SK-N-SH (cell line): ENCODE measurements at regions not wholly inside any gene's neighbourhood (a gene's known extent, or its start where the extent isn't known, plus 50 kb on each side); places are given as distances from the start of the nearest gene placed in this dataset.

ENCODE experiments used
- CTCF ChIA-PET: fragments of 300-600, 350-600 bp; formaldehyde crosslinking; extraction: SDS; loops from one replicate; lab custom pipeline; 2021; lab: Yijun Ruan, JAX
- POLR2A ChIA-PET: fragments of 350-600 bp; sonication (Branson Sonifier 250); formaldehyde crosslinking; extraction: SDS; loops from one replicate; lab custom pipeline; 2020; ENCODE audit warnings: antibody characterized with exemption, inconsistent platforms; lab: Yijun Ruan, JAX
- DNase-seq: peaks from one replicate; pipeline ENCODE4 v3.0.0; 2012
- H2AFZ ChIP-seq: fragments of 200-600 bp; sonication (generic); 2 replicates; pipeline ENCODE4 v1.8.1; 2016; ENCODE audit warnings: antibody characterized with exemption, mild to moderate bottlenecking, low read depth
- H3F3A ChIP-seq: fragments of 200-600 bp; sonication (generic); replicated peaks from 2 replicates; pipeline ENCODE3; 2016; ENCODE audit warnings: antibody characterized with exemption, mild to moderate bottlenecking; ENCODE audit not compliant: insufficient read depth
- H3K27ac ChIP-seq, 2 experiments: fragments of 200-500 bp in 1 of 2; fragments of 200-600 bp in 1 of 2; sonication (Bioruptor generic) in 1 of 2; sonication (generic), shearing (Covaris generic) in 1 of 2; 2 replicates each; pipeline versions ENCODE4 v1.5.1 to v1.6.1; 2014 to 2016; ENCODE audit warnings: low read depth in 2 of 2, inconsistent platforms in 1 of 2, low read length in 1 of 2, mild to moderate bottlenecking in 1 of 2, mixed read lengths in 1 of 2
- H3K27me3 ChIP-seq: fragments of 200-600 bp; sonication (generic), shearing (Covaris generic); 2 replicates; pipeline ENCODE4 v1.6.1; 2016; ENCODE audit warnings: mixed run types; ENCODE audit not compliant: insufficient read depth
- H3K36me3 ChIP-seq, 2 experiments: fragments of 200-500 bp in 1 of 2; fragments of 200-600 bp in 1 of 2; sonication (Bioruptor generic) in 1 of 2; sonication (generic) in 1 of 2; replicated peaks in 1 of 2; 2 replicates each; pipeline versions ENCODE3 to v1.5.1; 2014 to 2016; ENCODE audit warnings: low read length in 1 of 2, mild to moderate bottlenecking in 1 of 2; ENCODE audit not compliant: insufficient read depth in 2 of 2, control insufficient read depth in 1 of 2
- H3K4me1 ChIP-seq, 2 experiments: fragments of 200-500 bp in 1 of 2; fragments of 200-600 bp in 1 of 2; sonication (Bioruptor generic) in 1 of 2; sonication (generic), shearing (Covaris generic) in 1 of 2; 2 replicates each; pipeline versions ENCODE4 v1.5.1 to v1.6.1; 2014 to 2016; ENCODE audit warnings: low read depth in 1 of 2, low read length in 1 of 2, mixed run types in 1 of 2; ENCODE audit not compliant: insufficient read depth in 2 of 2, control insufficient read depth in 1 of 2
- H3K4me2 ChIP-seq: fragments of 200-600 bp; sonication (generic), shearing (Covaris generic); 2 replicates; pipeline ENCODE4 v1.6.1; 2017; ENCODE audit warnings: mixed run types
- H3K4me3 ChIP-seq, 2 experiments: fragments of 200-500 bp in 1 of 2; fragments of 200-600 bp in 1 of 2; sonication (Bioruptor generic) in 1 of 2; sonication (generic), shearing (Covaris generic) in 1 of 2; 2 replicates each; pipeline versions ENCODE4 v1.5.1 to v1.8.1; 2014 to 2016; ENCODE audit warnings: low read depth in 2 of 2, inconsistent platforms in 1 of 2, low read length in 1 of 2, mild to moderate bottlenecking in 1 of 2, mixed read lengths in 1 of 2, moderate library complexity in 1 of 2
- H3K79me2 ChIP-seq: fragments of 200-600 bp; sonication (generic); 2 replicates; pipeline ENCODE4 v1.8.1; 2017; ENCODE audit warnings: mild to moderate bottlenecking; ENCODE audit not compliant: insufficient read depth
- H3K9ac ChIP-seq: fragments of 200-600 bp; sonication (generic); 2 replicates; pipeline ENCODE4 v1.6.1; 2017; ENCODE audit warnings: mixed run types
- H3K9me2 ChIP-seq: fragments of 200-600 bp; sonication (generic); 2 replicates; pipeline ENCODE4 v1.6.1; 2017; ENCODE audit warnings: mixed run types
- H3K9me3 ChIP-seq: fragments of 200-600 bp; sonication (generic); 2 replicates; pipeline ENCODE4 v1.6.1; 2017; ENCODE audit warnings: mixed run types, mild to moderate bottlenecking, moderate library complexity
- H4K20me1 ChIP-seq: fragments of 200-600 bp; sonication (generic); 2 replicates; pipeline ENCODE4 v1.6.1; 2017; ENCODE audit warnings: mild to moderate bottlenecking, mixed run types; ENCODE audit not compliant: insufficient read depth
- EP300 ChIP-seq, 2 experiments: IDR thresholded peaks; 2 replicates each; pipeline versions ENCODE4 v1.4.0 to v1.6.1; 2012; ENCODE audit warnings: borderline replicate concordance in 1 of 2, low read depth in 1 of 2, low read length in 1 of 2
- EZH2phosphoT487 ChIP-seq: fragments of 200-600 bp; sonication (generic); IDR thresholded peaks from 2 replicates; pipeline ENCODE4 v1.6.1; 2017; ENCODE audit warnings: low read depth, mixed run types, mild to moderate bottlenecking, antibody characterized with exemption, moderate library complexity, borderline replicate concordance
- FOXJ3 ChIP-seq: sonication (generic); formaldehyde crosslinking; IDR thresholded peaks from 2 replicates; pipeline ENCODE4 v1.5.1; 2020; ENCODE audit warnings: mild to moderate bottlenecking, missing genetic modification reagents
- FOXM1 ChIP-seq: IDR thresholded peaks from 2 replicates; pipeline ENCODE4 v1.4.0; 2012; ENCODE audit warnings: low read depth, mild to moderate bottlenecking
- GABPA ChIP-seq: IDR thresholded peaks from 2 replicates; pipeline ENCODE4 v1.4.0; 2012; ENCODE audit warnings: low read depth, mild to moderate bottlenecking
- MEF2A ChIP-seq: IDR thresholded peaks from 2 replicates; pipeline ENCODE4 v1.4.0; 2012; ENCODE audit warnings: low read depth, borderline replicate concordance
- NFIC ChIP-seq: IDR thresholded peaks from 2 replicates; pipeline ENCODE4 v1.4.0; 2012; ENCODE audit warnings: borderline replicate concordance
- RAD21 ChIP-seq: IDR thresholded peaks from 2 replicates; pipeline ENCODE4 v1.6.1; 2012; ENCODE audit warnings: mild to moderate bottlenecking, low read length
- RFX5 ChIP-seq: IDR thresholded peaks from 2 replicates; pipeline ENCODE4 v1.6.1; 2012; ENCODE audit warnings: mild to moderate bottlenecking, improper control_type of control experiment, low read length
- SIN3A ChIP-seq: IDR thresholded peaks from 2 replicates; pipeline ENCODE4 v1.6.1; 2012; ENCODE audit warnings: low read depth, mild to moderate bottlenecking, low read length, moderate library complexity, borderline replicate concordance
- SMC3 ChIP-seq: IDR thresholded peaks from 2 replicates; pipeline ENCODE4 v1.6.1; 2012; ENCODE audit warnings: low read depth, low read length, improper control_type of control experiment
- TCF12 ChIP-seq: IDR thresholded peaks from 2 replicates; pipeline ENCODE4 v1.4.0; 2012
- YY1 ChIP-seq: IDR thresholded peaks from 2 replicates; pipeline ENCODE4 v1.4.0; 2012; ENCODE audit warnings: low read depth, mild to moderate bottlenecking
- WGBS: methylation state at CpG from one replicate; pipeline ENCODE4 v1.1.6; 2017; ENCODE audit warnings: low lambda C conversion rate; 5-methylcytosine and 5-hydroxymethylcytosine counted together
- TF ChIP-seq, protein P1 (sequence below): IDR thresholded peaks from 2 replicates; pipeline ENCODE4; 2012
- TF ChIP-seq, protein P2 (sequence below): fragments of 150-350 bp; IDR thresholded peaks from 2 replicates; pipeline ENCODE4 v1.6.1; 2017; ENCODE audit warnings: antibody characterized with exemption, low read length, low read depth, borderline replicate concordance
- TF ChIP-seq, protein P3 (sequence below): IDR thresholded peaks from 2 replicates; pipeline ENCODE4 v1.4.0; 2012; ENCODE audit warnings: low read depth, borderline replicate concordance
- TF ChIP-seq, protein P4 (sequence below): IDR thresholded peaks from 2 replicates; pipeline ENCODE4 v1.6.1; 2012; ENCODE audit warnings: mild to moderate bottlenecking, low read depth, low read length, moderate library complexity
- TF ChIP-seq, protein P5 (sequence below): IDR thresholded peaks from 2 replicates; pipeline ENCODE4 v1.4.0; 2012; ENCODE audit warnings: low read depth

DNA sequence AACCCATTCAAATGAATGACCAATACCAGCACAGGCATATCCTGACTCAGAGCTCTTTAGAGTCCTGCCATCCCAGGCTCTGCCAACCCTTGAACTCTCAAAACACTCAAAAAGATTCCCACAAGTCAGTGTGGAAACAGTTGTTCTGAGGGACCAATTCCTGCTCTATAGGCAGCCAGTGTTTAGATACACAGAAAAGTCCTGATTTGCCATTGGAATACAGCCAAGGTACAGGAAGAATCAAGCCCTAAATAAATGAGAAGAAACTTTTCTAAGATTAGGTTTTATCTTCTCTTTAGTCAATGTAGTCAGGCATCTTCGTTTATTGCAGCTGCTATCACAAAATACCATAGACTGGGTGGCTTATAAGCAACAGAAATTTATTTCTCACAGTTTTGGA is 626.8 kb upstream of the ARID1B start (continued):
- TF ChIP-seq, protein P1, sequence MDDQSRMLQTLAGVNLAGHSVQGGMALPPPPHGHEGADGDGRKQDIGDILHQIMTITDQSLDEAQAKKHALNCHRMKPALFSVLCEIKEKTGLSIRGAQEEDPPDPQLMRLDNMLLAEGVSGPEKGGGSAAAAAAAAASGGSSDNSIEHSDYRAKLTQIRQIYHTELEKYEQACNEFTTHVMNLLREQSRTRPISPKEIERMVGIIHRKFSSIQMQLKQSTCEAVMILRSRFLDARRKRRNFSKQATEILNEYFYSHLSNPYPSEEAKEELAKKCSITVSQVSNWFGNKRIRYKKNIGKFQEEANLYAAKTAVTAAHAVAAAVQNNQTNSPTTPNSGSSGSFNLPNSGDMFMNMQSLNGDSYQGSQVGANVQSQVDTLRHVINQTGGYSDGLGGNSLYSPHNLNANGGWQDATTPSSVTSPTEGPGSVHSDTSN, result no peak
- TF ChIP-seq SMC3 (no peak), GABPA (no peak), FOXM1 (no peak)

DNA sequence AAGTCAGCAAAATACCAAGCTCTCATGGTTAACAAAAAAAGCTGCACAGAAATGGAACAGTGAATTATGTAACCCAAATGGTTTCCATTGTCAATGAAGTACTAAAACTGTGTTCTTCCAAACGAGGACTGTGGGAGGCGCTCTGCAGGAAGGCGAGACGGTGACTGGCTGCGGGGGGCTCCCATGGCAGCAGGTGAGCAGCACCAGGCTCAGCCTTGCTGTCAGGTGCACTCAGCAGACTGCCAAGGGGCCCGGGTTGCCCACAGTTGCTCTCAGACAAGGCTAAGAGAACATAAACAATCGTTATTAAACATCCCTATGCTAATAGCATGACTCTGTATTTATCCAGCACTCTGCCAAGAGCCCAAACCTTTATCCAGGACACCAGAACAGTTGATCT is 630.3 kb upstream of the ARID1B start:
- no peaks in the 10 kb centered on the region for H3K36me3 ChIP-seq
- no peak overlapping the region for H2AFZ ChIP-seq
- DNase-seq, result no peak
- no peaks in the 10 kb centered on the region for H3K79me2 ChIP-seq
- H4K20me1 ChIP-seq, result no peaks in the 10 kb centered on the region
- ChIA-PET POLR2A (no interaction called here), CTCF (interaction anchor here (1.5 kb wide), 1 partner anchor 17 kb away, joined by 3 read pairs; no protein-coding TSS in a partner anchor)
- no peaks in the 10 kb centered on the region for H3K9me2 ChIP-seq
- no peak for TF ChIP-seq MEF2A
- no peaks in the 10 kb centered on the region for H3K9me3 ChIP-seq
- H3K4me3 ChIP-seq, result no peak overlapping the region
- no peaks in the 10 kb centered on the region for H3F3A ChIP-seq
- no peak overlapping the region for H3K9ac ChIP-seq
- no peaks in the 10 kb centered on the region for H3K27me3 ChIP-seq
- no peak overlapping the region for H3K27ac ChIP-seq
- no peak overlapping the region for H3K4me2 ChIP-seq
- H3K4me1 ChIP-seq, result no peaks in the 10 kb centered on the region
- 33% methylated on average over 3 of the region's 7 CpGs for WGBS

DNA sequence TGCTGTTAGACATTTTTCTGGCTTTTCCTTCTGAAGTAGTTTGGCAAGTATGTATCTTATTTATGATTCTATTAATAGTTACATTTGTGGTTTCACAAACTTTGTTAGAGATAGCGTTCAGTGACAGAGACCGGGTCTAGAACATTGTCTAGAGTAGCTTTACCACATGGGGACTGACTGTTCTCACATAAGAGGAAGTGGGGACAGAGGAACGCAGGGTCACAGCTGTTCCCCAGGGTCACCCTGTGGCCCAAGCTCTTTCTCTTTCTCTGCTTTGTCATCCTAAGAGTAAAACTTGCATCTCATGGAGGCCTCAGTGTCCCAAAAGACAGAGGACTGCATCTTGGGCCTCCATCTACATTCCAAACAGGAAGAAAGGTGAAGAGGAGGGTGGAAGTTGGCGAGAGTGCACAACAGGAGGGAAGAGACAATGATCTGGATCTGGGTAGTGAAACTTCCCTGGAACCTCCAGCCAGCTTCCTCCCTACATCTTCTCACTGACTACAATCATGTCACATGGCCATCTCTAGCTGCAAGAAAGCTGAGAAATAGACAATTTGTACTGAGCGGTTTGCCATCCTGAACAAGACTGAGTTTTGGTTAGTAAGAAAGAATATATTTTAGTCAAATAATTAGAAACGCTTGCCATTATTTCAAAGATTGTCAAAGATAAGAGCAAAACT is 645.8 kb upstream of the ARID1B start:
- Histone ChIP-seq H3F3A (no peaks in the 10 kb centered on the region), H3K4me2 (no peak overlapping the region), H4K20me1 (no peaks in the 10 kb centered on the region), H3K79me2 (no peaks in the 10 kb centered on the region), H3K9ac (no peak overlapping the region), H3K4me1 (no peaks in the 10 kb centered on the region), H2AFZ (no peak overlapping the region), H3K4me3 (no peak overlapping the region), H3K9me2 (no peaks in the 10 kb centered on the region), H3K9me3 (no peaks in the 10 kb centered on the region), H3K36me3 (no peaks in the 10 kb centered on the region), H3K27ac (no peak overlapping the region), H3K27me3 (no peaks in the 10 kb centered on the region)
- no peak for DNase-seq
- 64% methylated on average over 6 of the region's 6 CpGs for WGBS
- ChIA-PET CTCF (interaction anchor here (0.6 kb wide), 1 partner anchor 11 kb away, joined by 3 read pairs; no protein-coding TSS in a partner anchor), POLR2A (no interaction called here)
- TF ChIP-seq NFIC (no peak), RAD21 (no peak), FOXJ3 (CRISPR knock-in tag) (no peak), YY1 (no peak), EZH2phosphoT487 (no peak), FOXM1 (no peak), SIN3A (no peak), TCF12 (no peak), RFX5 (no peak), EP300 (IDR thresholded peaks at IDR 0.05; ENCODE audit: borderline replicate concordance in 1 of 2, low read depth in 1 of 2, low read length in 1 of 2) (no peak), SMC3 (no peak)
- TF ChIP-seq, protein P2, sequence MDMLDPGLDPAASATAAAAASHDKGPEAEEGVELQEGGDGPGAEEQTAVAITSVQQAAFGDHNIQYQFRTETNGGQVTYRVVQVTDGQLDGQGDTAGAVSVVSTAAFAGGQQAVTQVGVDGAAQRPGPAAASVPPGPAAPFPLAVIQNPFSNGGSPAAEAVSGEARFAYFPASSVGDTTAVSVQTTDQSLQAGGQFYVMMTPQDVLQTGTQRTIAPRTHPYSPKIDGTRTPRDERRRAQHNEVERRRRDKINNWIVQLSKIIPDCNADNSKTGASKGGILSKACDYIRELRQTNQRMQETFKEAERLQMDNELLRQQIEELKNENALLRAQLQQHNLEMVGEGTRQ, result no peak
- TF ChIP-seq, protein P3, sequence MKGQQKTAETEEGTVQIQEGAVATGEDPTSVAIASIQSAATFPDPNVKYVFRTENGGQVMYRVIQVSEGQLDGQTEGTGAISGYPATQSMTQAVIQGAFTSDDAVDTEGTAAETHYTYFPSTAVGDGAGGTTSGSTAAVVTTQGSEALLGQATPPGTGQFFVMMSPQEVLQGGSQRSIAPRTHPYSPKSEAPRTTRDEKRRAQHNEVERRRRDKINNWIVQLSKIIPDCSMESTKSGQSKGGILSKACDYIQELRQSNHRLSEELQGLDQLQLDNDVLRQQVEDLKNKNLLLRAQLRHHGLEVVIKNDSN, result no peak
- TF ChIP-seq, protein P4, sequence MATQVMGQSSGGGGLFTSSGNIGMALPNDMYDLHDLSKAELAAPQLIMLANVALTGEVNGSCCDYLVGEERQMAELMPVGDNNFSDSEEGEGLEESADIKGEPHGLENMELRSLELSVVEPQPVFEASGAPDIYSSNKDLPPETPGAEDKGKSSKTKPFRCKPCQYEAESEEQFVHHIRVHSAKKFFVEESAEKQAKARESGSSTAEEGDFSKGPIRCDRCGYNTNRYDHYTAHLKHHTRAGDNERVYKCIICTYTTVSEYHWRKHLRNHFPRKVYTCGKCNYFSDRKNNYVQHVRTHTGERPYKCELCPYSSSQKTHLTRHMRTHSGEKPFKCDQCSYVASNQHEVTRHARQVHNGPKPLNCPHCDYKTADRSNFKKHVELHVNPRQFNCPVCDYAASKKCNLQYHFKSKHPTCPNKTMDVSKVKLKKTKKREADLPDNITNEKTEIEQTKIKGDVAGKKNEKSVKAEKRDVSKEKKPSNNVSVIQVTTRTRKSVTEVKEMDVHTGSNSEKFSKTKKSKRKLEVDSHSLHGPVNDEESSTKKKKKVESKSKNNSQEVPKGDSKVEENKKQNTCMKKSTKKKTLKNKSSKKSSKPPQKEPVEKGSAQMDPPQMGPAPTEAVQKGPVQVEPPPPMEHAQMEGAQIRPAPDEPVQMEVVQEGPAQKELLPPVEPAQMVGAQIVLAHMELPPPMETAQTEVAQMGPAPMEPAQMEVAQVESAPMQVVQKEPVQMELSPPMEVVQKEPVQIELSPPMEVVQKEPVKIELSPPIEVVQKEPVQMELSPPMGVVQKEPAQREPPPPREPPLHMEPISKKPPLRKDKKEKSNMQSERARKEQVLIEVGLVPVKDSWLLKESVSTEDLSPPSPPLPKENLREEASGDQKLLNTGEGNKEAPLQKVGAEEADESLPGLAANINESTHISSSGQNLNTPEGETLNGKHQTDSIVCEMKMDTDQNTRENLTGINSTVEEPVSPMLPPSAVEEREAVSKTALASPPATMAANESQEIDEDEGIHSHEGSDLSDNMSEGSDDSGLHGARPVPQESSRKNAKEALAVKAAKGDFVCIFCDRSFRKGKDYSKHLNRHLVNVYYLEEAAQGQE, result no peak
- TF ChIP-seq, protein P5, sequence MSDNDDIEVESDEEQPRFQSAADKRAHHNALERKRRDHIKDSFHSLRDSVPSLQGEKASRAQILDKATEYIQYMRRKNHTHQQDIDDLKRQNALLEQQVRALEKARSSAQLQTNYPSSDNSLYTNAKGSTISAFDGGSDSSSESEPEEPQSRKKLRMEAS, result no peak
